Ovary (tissue), 7 donors: ENCODE measurements at regions not wholly inside any gene's neighbourhood (a gene's known extent, or its start where the extent isn't known, plus 50 kb on each side); places are given as distances from the start of the nearest gene placed in this dataset.

Source experiments
- DNase-seq, 5 donors: peaks; one replicate each; pipeline ENCODE4 v3.0.0-alpha.2; 2019 to 2020
- H3K27ac ChIP-seq, 2 donors: fragments of 200-600 bp; one replicate each; pipeline versions ENCODE4 v1.5.1 to v1.8.0; 2019 to 2022
- H3K27me3 ChIP-seq: fragments of 200-600 bp; one replicate; pipeline ENCODE4 v1.8.0; 2022
- H3K36me3 ChIP-seq: fragments of 200-600 bp; sonication (generic); one replicate; pipeline ENCODE4 v1.5.1; 2019
- H3K4me1 ChIP-seq: one replicate; pipeline ENCODE4 v1.8.1; 2013; ENCODE audit warnings: mild to moderate bottlenecking, moderate library complexity; ENCODE audit not compliant: insufficient read depth
- H3K4me3 ChIP-seq: fragments of 200-600 bp; sonication (generic); one replicate; pipeline ENCODE4 v1.5.1; 2017
- H3K9me3 ChIP-seq, 2 donors: fragments of 200-600 bp in 1 of 2; sonication (generic) in 1 of 2; one replicate each; pipeline versions ENCODE4 v1.5.1 to v1.8.1; 2013 to 2019; ENCODE audit warnings: mild to moderate bottlenecking in 1 of 2, moderate library complexity in 1 of 2
- EP300 ChIP-seq: sonication (generic); formaldehyde crosslinking; IDR thresholded peaks from one replicate; pipeline ENCODE4 v1.6.1; 2017; ENCODE audit warnings: antibody characterized with exemption
- POLR2A ChIP-seq: fragments of 450-650 bp; IDR thresholded peaks from one replicate; pipeline ENCODE4 v1.6.1; 2017; ENCODE audit warnings: antibody characterized with exemption, mild to moderate bottlenecking, moderate library complexity
- WGBS, 3 donors: extraction: QIAGEN DNeasy Blood & Tissue Kit in 1 of 3; methylation state at CpG; one replicate each; pipeline versions ENCODE4 v1.1.5 to v1.1.7; 2013 to 2017; 5-methylcytosine and 5-hydroxymethylcytosine counted together
- intact Hi-C, 4 donors: fragments of 100-400 bp; cut with DNase I; formaldehyde crosslinking; loops; one replicate each; pipeline versions ENCODE4 v1.11.0 to v1.15.1; 2022 to 2023
- TF ChIP-seq, protein P1 (sequence below), 3 donors: fragments of 450-650 bp in 2 of 3; fragments of 200-600 bp in 1 of 3; IDR thresholded peaks; one replicate each; pipeline versions ENCODE4 v1.5.1 to v1.8.0; 2016 to 2022; ENCODE audit warnings: antibody characterized with exemption in 3 of 3, mild to moderate bottlenecking in 1 of 3
- donor health status: DM: no; HTN: no; CAD: no; lungs with moderate emphysema.
- donor health status: DM: no; HTN: no; CAD: no.
- donor health status: Bipolar disorder and iron deficiency.
- donor health status: DM: no; HTN: no; CAD: no.
- donor health status: DM: yes; HTN: yes; CAD: no.

GRCh38 chr11:42544726-42545125, 767.1 kb upstream of the API5 start:
- H3K27me3 ChIP-seq, result no peaks in the 10 kb centered on the region
- no peak for DNase-seq
- no peak overlapping the region for H3K4me3 ChIP-seq
- no peaks in the 10 kb centered on the region for H3K36me3 ChIP-seq
- TF ChIP-seq EP300 (no peak), POLR2A (no peak)
- TF ChIP-seq, protein P1, sequence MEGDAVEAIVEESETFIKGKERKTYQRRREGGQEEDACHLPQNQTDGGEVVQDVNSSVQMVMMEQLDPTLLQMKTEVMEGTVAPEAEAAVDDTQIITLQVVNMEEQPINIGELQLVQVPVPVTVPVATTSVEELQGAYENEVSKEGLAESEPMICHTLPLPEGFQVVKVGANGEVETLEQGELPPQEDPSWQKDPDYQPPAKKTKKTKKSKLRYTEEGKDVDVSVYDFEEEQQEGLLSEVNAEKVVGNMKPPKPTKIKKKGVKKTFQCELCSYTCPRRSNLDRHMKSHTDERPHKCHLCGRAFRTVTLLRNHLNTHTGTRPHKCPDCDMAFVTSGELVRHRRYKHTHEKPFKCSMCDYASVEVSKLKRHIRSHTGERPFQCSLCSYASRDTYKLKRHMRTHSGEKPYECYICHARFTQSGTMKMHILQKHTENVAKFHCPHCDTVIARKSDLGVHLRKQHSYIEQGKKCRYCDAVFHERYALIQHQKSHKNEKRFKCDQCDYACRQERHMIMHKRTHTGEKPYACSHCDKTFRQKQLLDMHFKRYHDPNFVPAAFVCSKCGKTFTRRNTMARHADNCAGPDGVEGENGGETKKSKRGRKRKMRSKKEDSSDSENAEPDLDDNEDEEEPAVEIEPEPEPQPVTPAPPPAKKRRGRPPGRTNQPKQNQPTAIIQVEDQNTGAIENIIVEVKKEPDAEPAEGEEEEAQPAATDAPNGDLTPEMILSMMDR (IDR thresholded peaks at IDR 0.05), result no peak
- H3K4me1 ChIP-seq, result no peaks in the 10 kb centered on the region
- whole genome bisulfite sequencing, 3 donors, result 71 to 73% (median 72%) methylated on average over 5 of the region's 5 CpGs
- H3K27ac ChIP-seq, result no peak overlapping the region
- no peaks in the 10 kb centered on the region for H3K9me3 ChIP-seq
- intact Hi-C loops, result loop anchor here in 1 of 4 donors (5.0 kb wide), 1 partner anchor 293 kb away; no protein-coding TSS in a partner anchor

DNA sequence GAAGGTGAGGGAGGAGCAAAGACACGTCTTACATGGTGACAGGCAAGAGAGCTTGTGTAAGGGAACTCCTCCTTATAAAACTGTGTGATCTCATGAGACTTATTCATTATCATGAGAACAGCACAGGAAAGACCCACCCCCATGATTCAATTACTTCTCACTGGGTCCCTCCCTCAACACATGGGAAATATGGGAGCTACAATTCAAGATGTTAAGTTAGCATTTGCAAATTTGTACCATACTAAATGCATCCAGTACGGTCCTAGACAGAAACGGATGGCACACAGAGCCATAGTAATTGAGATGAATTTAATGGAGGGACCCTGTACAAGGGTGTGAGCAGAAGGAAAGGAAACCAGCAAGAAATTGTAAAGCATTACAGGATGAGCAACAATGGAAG, 765.8 kb upstream of the API5 start:
- H3K4me1 ChIP-seq, result no peaks in the 10 kb centered on the region
- H3K27ac ChIP-seq, result no peak overlapping the region
- no peaks in the 10 kb centered on the region for H3K36me3 ChIP-seq
- WGBS, 3 donors, result 74 to 79% (median 77%) methylated on average over 3 of the region's 3 CpGs
- no peak for TF ChIP-seq POLR2A
- intact Hi-C loops, result loop anchor here in 1 of 4 donors (5.0 kb wide), 1 partner anchor 291 kb away; no protein-coding TSS in a partner anchor
- H3K4me3 ChIP-seq, result no peak overlapping the region
- H3K9me3 ChIP-seq, result no peaks in the 10 kb centered on the region
- DNase-seq, result no peak
- H3K27me3 ChIP-seq, result no peaks in the 10 kb centered on the region

DNA sequence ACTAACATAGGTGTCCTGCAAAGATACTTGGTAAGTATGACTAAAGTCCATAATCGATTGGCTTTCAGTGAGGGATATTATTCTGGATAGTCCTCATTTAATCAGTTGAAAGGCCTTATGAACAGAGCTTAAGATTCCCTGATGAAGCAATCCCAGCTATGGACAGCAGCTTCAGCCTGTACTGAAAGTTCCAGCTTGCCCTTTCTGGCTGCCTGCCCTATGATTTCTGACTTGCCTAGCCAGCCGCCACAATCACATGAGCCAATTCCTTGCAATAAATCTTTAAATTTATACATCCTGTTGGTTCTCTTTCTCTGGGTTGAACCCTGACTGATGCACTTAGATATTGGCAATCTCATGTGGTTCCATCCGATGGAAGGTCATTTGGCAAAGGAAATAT, 759.0 kb upstream of the API5 start:
- no peaks in the 10 kb centered on the region for H3K36me3 ChIP-seq

DNA sequence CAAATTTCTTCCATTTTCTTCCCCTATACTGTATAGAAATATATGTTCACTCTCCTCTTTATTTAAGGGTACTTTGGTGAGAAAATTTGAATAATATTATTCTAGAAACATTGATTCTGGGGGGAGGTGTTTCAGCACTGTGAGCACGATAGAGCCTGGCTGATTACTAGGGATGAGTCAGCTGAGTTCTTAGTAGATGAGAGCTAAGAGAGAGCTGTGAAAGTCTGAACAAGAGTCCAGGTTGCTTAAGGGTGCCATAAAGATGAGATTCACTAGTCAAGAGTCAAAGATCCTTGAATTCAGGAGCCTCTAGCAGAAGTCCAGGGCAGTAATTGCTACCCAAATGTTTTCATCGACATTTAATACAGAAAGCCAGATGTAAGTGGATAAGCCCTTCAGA, 756.6 kb upstream of the API5 start:
- 59 to 62% (median 61%) methylated on average over 2 of the region's 2 CpGs for WGBS, 3 donors
- intact Hi-C loops, result no loop called here
- Histone ChIP-seq H3K27ac (no peak overlapping the region), H3K4me1 (no peaks in the 10 kb centered on the region), H3K27me3 (no peaks in the 10 kb centered on the region), H3K9me3 (no peaks in the 10 kb centered on the region), H3K36me3 (no peaks in the 10 kb centered on the region), H3K4me3 (no peak overlapping the region)
- TF ChIP-seq POLR2A, result no peak
- TF ChIP-seq, protein P1 (IDR thresholded peaks at IDR 0.05), result no peak
- no peak for TF ChIP-seq EP300
- DNase-seq, result no peak

More for the DNA sequence above, 759.0 kb upstream of the API5 start:
- Histone ChIP-seq H3K4me3 (no peak overlapping the region), H3K27me3 (no peaks in the 10 kb centered on the region), H3K9me3 (no peaks in the 10 kb centered on the region), H3K4me1 (no peaks in the 10 kb centered on the region), H3K27ac (no peak overlapping the region)
- intact Hi-C loops, result no loop called here
- peak in 2 of 5 donors; percentile 25 to 37 for DNase-seq
- WGBS, 3 donors, result 37 to 38% (median 38%) methylated on average over 3 of the region's 3 CpGs
- TF ChIP-seq EP300 (no peak), POLR2A (no peak)
- TF ChIP-seq, protein P1 (IDR thresholded peaks at IDR 0.05), result no peak

- H3K4me1 ChIP-seq, result no peaks in the 10 kb centered on the region
- H3K9me3 ChIP-seq, result no peaks in the 10 kb centered on the region
- H3K27me3 ChIP-seq, result no peaks in the 10 kb centered on the region
- no peak for DNase-seq
- no peaks in the 10 kb centered on the region for H3K36me3 ChIP-seq
- TF ChIP-seq EP300, result no peak
- TF ChIP-seq, protein P1 (IDR thresholded peaks at IDR 0.05), result no peak
- no peak for TF ChIP-seq POLR2A
- no peak overlapping the region for H3K4me3 ChIP-seq
- WGBS, 3 donors, result 78 to 90% (median 80%) methylated on average over 12 of the region's 12 CpGs
- H3K27ac ChIP-seq, result no peak overlapping the region
- intact Hi-C loops, result no loop called here
These were observed 740.5 kb upstream of the API5 start for GRCh38 chr11:42571131-42571877.
